ENCODE measurements at regions not wholly inside any gene's neighbourhood (a gene's known extent, or its start where the extent isn't known, plus 50 kb on each side); places are given as distances from the start of the nearest gene placed in this dataset.

- TF ChIP-seq RAD51 (IDR thresholded peaks at IDR 0.05) (no peak), RCOR1 (conservative IDR thresholded peaks at IDR 0.05; ENCODE audit: low read depth, low read length) (no peak), RELA (IDR thresholded peaks at IDR 0.05; ENCODE audit: borderline replicate concordance, partially characterized antibody) (peak; percentile 91), CTCF (IDR thresholded peaks at IDR 0.05 in 2 of 3, conservative IDR thresholded peaks at IDR 0.05 in 1 of 3; ENCODE audit: control insufficient read depth in 2 of 3, extremely low read depth in 1 of 3, insufficient read depth in 1 of 3, low read depth in 3 of 3, low read length in 3 of 3) (no peak), RELB (IDR thresholded peaks at IDR 0.05; ENCODE audit: low read depth) (peak; percentile 97), NR2C1 (IDR thresholded peaks at IDR 0.05) (no peak), ATF7 (IDR thresholded peaks at IDR 0.05; ENCODE audit: low read depth) (no peak), MEF2B (IDR thresholded peaks at IDR 0.05; ENCODE audit: partially characterized antibody, poor library complexity, severe bottlenecking) (peak; percentile 11), KLF5 (IDR thresholded peaks at IDR 0.05; ENCODE audit: partially characterized antibody) (no peak), EGR1 (IDR thresholded peaks at IDR 0.05; ENCODE audit: borderline replicate concordance in 1 of 2, low read depth in 2 of 2, low read length in 2 of 2) (no peak), YY1 (IDR thresholded peaks at IDR 0.05; ENCODE audit: low read depth, low read length) (no peak), YBX1 (IDR thresholded peaks at IDR 0.05) (no peak), TCF12 (IDR thresholded peaks at IDR 0.05; ENCODE audit: low read depth, low read length) (peak; percentile 61; the same call in 1 of the 2 replicates), SIN3A (IDR thresholded peaks at IDR 0.05; ENCODE audit: low read depth, low read length) (no peak), HCFC1 (IDR thresholded peaks at IDR 0.05; ENCODE audit: low read length) (no peak), SMC3 (IDR thresholded peaks at IDR 0.05; ENCODE audit: borderline replicate concordance, low read length) (no peak), ZBTB33 (IDR thresholded peaks at IDR 0.05) (no peak), IKZF1 (conservative IDR thresholded peaks at IDR 0.05) (peak; percentile 93), BRCA1 (IDR thresholded peaks at IDR 0.05; ENCODE audit: low read depth, low read length) (no peak), E4F1 (IDR thresholded peaks at IDR 0.05; ENCODE audit: borderline replicate concordance, partially characterized antibody) (no peak), SRF (IDR thresholded peaks at IDR 0.05; ENCODE audit: low read depth in 2 of 2, low read length in 2 of 2) (no peak)
Measured at GRCh38 chr1:56133522-56134472, 445.6 kb downstream of the PLPP3 start (continued).
